HCT116 (cell line): ENCODE measurements at regions not wholly inside any gene's neighbourhood (a gene's known extent, or its start where the extent isn't known, plus 50 kb on each side); places are given as distances from the start of the nearest gene placed in this dataset.

Experiments
- ATAC-seq: fragments of 200-7000 bp; cut with Tn5 transposase; 2 replicates; pipeline ENCODE4 v1.9.1; 2020; ENCODE audit warnings: mild to moderate bottlenecking, moderate library complexity
- BruUV-seq: library from RNA; stranded (reverse); fragments of 400-500 nt; replicated peaks from 2 replicates; lab custom pipeline; 2021; lab: Mats Ljungman, UMichigan
- CTCF ChIA-PET: fragments of 300-600 bp; sonication (Branson Sonifier 250); formaldehyde crosslinking; loops from one replicate; lab custom pipeline; 2021; ENCODE audit warnings: antibody characterized with exemption; lab: Charles Lee
- POLR2A ChIA-PET: fragments of 300-600, 350-600 bp; sonication (Branson Sonifier 250); formaldehyde crosslinking; loops from one replicate; lab custom pipeline; 2021; ENCODE audit warnings: antibody characterized with exemption; lab: Charles Lee
- RAD21 ChIA-PET, 2 experiments: fragments of 300-600 bp; sonication (Branson Sonifier 250); formaldehyde crosslinking; loops; one replicate each; lab custom pipeline; 2023; ENCODE audit warnings: low total read pairs in 2 of 2; ENCODE audit not compliant: uncharacterized antibody in 2 of 2, unreplicated experiment in 2 of 2, low non-redundant PET in 1 of 2; lab: Charles Lee
- DNase-seq: peaks from one replicate; pipeline ENCODE4 v3.0.0-alpha.2; 2010; ENCODE audit warnings: low read depth, low spot score
- H2AFZ ChIP-seq: fragments of 200-600 bp; shearing (Covaris generic), sonication (generic); 2 replicates; pipeline ENCODE4 v1.6.1; 2017; ENCODE audit warnings: low read depth, mixed run types, mixed read lengths, antibody characterized with exemption, low read length; ENCODE audit not compliant: poor library complexity, severe bottlenecking
- H3K27ac ChIP-seq: 2 replicates; pipeline ENCODE4 v1.5.1; 2012; ENCODE audit warnings: low read depth, low read length
- H3K27me3 ChIP-seq: fragments of 200-600 bp; sonication (generic); 2 replicates; pipeline ENCODE4 v1.6.1; 2016; ENCODE audit warnings: mixed run types, low read length, mixed read lengths; ENCODE audit not compliant: insufficient read depth
- H3K36me3 ChIP-seq, 2 experiments: fragments of 200-500 bp in 1 of 2; fragments of 200-600 bp in 1 of 2; sonication (Bioruptor generic) in 1 of 2; sonication (generic) in 1 of 2; 2 replicates each; pipeline versions ENCODE4 v1.5.1 to v1.6.1; 2014 to 2016; ENCODE audit warnings: low read length in 2 of 2, inconsistent platforms in 1 of 2, mixed read lengths in 1 of 2, mixed run types in 1 of 2; ENCODE audit not compliant: insufficient read depth in 2 of 2, control insufficient read depth in 1 of 2
- H3K4me1 ChIP-seq, 2 experiments: fragments of 200-600 bp in 1 of 2; sonication (generic) in 1 of 2; 2 replicates each; pipeline versions ENCODE4 v1.5.1 to v1.6.1; 2012 to 2017; ENCODE audit warnings: low read length in 2 of 2, inconsistent platforms in 1 of 2, mild to moderate bottlenecking in 1 of 2, mixed read lengths in 1 of 2, mixed run types in 1 of 2, moderate library complexity in 1 of 2; ENCODE audit not compliant: insufficient read depth in 2 of 2, control insufficient read depth in 1 of 2
- H3K4me2 ChIP-seq: fragments of 200-600 bp; sonication (generic); 2 replicates; pipeline ENCODE4 v1.6.1; 2017; ENCODE audit warnings: mixed run types, low read length, mixed read lengths
- H3K4me3 ChIP-seq, 2 experiments: fragments of 200-600 bp in 1 of 2; sonication (generic) in 1 of 2; replicated peaks in 1 of 2; 2 replicates each; pipeline ENCODE4 v1.5.1; 2011 to 2016; ENCODE audit warnings: low read length in 2 of 2, control low read depth in 1 of 2, low read depth in 1 of 2, mild to moderate bottlenecking in 1 of 2, mixed read lengths in 1 of 2, mixed run types in 1 of 2
- H3K79me2 ChIP-seq: fragments of 200-600 bp; sonication (generic); 2 replicates; pipeline ENCODE4 v1.6.1; 2017; ENCODE audit warnings: mild to moderate bottlenecking, mixed run types, low read length, moderate library complexity, mixed read lengths; ENCODE audit not compliant: insufficient read depth
- H3K9ac ChIP-seq: fragments of 200-600 bp; sonication (generic); 2 replicates; pipeline ENCODE4 v1.6.1; 2016; ENCODE audit warnings: low read length, mixed read lengths
- H3K9me2 ChIP-seq: fragments of 200-600 bp; sonication (generic), shearing (Covaris generic); 2 replicates; pipeline ENCODE4 v1.6.1; 2017; ENCODE audit warnings: mixed run types, mild to moderate bottlenecking, moderate library complexity; ENCODE audit not compliant: insufficient read depth
- H3K9me3 ChIP-seq, 2 experiments: fragments of 200-500 bp in 1 of 2; fragments of 200-600 bp in 1 of 2; sonication (Bioruptor generic) in 1 of 2; sonication (generic) in 1 of 2; 2 replicates each; pipeline ENCODE4 v1.6.1; 2014 to 2017; ENCODE audit warnings: low read length in 2 of 2, mixed read lengths in 2 of 2, inconsistent platforms in 1 of 2, low read depth in 1 of 2, mild to moderate bottlenecking in 1 of 2, mixed run types in 1 of 2, moderate library complexity in 1 of 2; ENCODE audit not compliant: control insufficient read depth in 1 of 2, insufficient read depth in 1 of 2
- H4K20me1 ChIP-seq: fragments of 200-600 bp; sonication (generic), shearing (Covaris generic); 2 replicates; pipeline ENCODE4 v1.6.1; 2017; ENCODE audit warnings: mixed run types, mild to moderate bottlenecking, moderate library complexity; ENCODE audit not compliant: insufficient read depth
- CEBPB ChIP-seq: IDR thresholded peaks from 2 replicates; pipeline ENCODE4 v1.6.1; 2012; ENCODE audit warnings: low read depth
- EGR1 ChIP-seq: IDR thresholded peaks from 2 replicates; pipeline ENCODE4 v1.6.1; 2012; ENCODE audit warnings: low read depth
- ELF1 ChIP-seq: IDR thresholded peaks from 2 replicates; pipeline ENCODE4 v1.6.1; 2012; ENCODE audit warnings: low read depth, borderline replicate concordance
- EZH2 ChIP-seq: fragments of 200-600 bp; sonication (generic); IDR thresholded peaks from 2 replicates; pipeline ENCODE4 v1.6.1; 2017; ENCODE audit warnings: antibody characterized with exemption, mixed run types
- EZH2phosphoT487 ChIP-seq: fragments of 200-600 bp; IDR thresholded peaks from 2 replicates; pipeline ENCODE4 v1.6.1; 2018; ENCODE audit warnings: antibody characterized with exemption, borderline replicate concordance
- FOSL1 ChIP-seq: IDR thresholded peaks from 2 replicates; pipeline ENCODE4 v1.6.1; 2012; ENCODE audit warnings: low read depth
- JUND ChIP-seq: IDR thresholded peaks from 2 replicates; pipeline ENCODE4 v1.6.1; 2012
- POLR2AphosphoS5 ChIP-seq: IDR thresholded peaks from 2 replicates; pipeline ENCODE4 v1.6.1; 2011; ENCODE audit warnings: mild to moderate bottlenecking, low read depth, low read length, moderate library complexity
- RAD21 ChIP-seq: IDR thresholded peaks from 2 replicates; pipeline ENCODE4 v1.6.1; 2012; ENCODE audit warnings: low read depth, mild to moderate bottlenecking
- SIN3A ChIP-seq: IDR thresholded peaks from 2 replicates; pipeline ENCODE4 v1.6.1; 2012; ENCODE audit warnings: low read depth
- SP1 ChIP-seq: IDR thresholded peaks from 2 replicates; pipeline ENCODE4 v1.6.1; 2012; ENCODE audit warnings: low read depth
- ZFX ChIP-seq: fragments of 450-650 bp; IDR thresholded peaks from 2 replicates; pipeline ENCODE4 v1.6.1; 2017
- ZNF274 ChIP-seq: fragments of 200-500 bp; sonication (Bioruptor generic); IDR thresholded peaks from 2 replicates; pipeline ENCODE4 v1.6.1; 2014; ENCODE audit warnings: mild to moderate bottlenecking, low read depth, low read length, inconsistent platforms
- intact Hi-C: fragments of 100-400 bp; cut with micrococcal nuclease; formaldehyde crosslinking; loops from 2 replicates; pipeline ENCODE4 v1.10.0; 2022
- TF ChIP-seq, protein P1 (sequence below): IDR thresholded peaks from 2 replicates; pipeline ENCODE4 v1.6.1; 2011; ENCODE audit warnings: mild to moderate bottlenecking, low read length, moderate library complexity; ENCODE audit not compliant: insufficient replicate concordance; ENCODE audit errors: extremely low read depth
- TF ChIP-seq, protein P2 (sequence below), 3 experiments: fragments of 200-600 bp in 1 of 3; sonication (generic) in 1 of 3; IDR thresholded peaks in 2 of 3; conservative IDR thresholded peaks in 1 of 3; 2 replicates each; pipeline ENCODE4 v1.5.1; 2012 to 2017; ENCODE audit warnings: low read depth in 2 of 3, low read length in 2 of 3, antibody characterized with exemption in 1 of 3, borderline replicate concordance in 1 of 3, control low read depth in 1 of 3, mild to moderate bottlenecking in 1 of 3, mixed read lengths in 1 of 3, mixed run types in 1 of 3, moderate library complexity in 1 of 3; ENCODE audit not compliant: insufficient read depth in 1 of 3
- TF ChIP-seq, protein P3 (sequence below): IDR thresholded peaks from 2 replicates; pipeline ENCODE4 v1.6.1; 2012

DNA sequence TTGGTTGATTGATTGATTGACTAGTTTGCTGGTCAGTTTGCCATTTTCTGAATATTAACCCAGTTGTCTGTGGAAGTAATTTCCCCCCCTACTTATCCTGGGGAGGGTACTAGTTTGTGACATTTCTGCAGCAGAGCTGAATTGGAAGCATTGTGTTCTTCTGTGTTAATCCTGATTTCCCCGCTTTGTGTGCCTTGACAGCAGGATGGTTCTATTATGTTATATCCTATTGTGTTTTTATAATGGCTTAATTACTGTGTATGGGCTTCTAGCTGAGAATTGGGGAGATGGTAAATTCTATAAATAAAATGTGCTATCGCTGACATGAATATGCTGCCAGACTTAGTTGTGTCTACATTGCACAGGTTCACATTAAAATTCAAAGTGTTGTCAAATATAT is 499.7 kb downstream of the COG6 start:
- intact Hi-C loops: no loop called here
- no peak for TF ChIP-seq ELF1
- TF ChIP-seq RAD21: no peak
- TF ChIP-seq, protein P1, sequence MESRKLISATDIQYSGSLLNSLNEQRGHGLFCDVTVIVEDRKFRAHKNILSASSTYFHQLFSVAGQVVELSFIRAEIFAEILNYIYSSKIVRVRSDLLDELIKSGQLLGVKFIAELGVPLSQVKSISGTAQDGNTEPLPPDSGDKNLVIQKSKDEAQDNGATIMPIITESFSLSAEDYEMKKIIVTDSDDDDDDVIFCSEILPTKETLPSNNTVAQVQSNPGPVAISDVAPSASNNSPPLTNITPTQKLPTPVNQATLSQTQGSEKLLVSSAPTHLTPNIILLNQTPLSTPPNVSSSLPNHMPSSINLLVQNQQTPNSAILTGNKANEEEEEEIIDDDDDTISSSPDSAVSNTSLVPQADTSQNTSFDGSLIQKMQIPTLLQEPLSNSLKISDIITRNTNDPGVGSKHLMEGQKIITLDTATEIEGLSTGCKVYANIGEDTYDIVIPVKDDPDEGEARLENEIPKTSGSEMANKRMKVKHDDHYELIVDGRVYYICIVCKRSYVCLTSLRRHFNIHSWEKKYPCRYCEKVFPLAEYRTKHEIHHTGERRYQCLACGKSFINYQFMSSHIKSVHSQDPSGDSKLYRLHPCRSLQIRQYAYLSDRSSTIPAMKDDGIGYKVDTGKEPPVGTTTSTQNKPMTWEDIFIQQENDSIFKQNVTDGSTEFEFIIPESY: no peak
- no peak for TF ChIP-seq JUND
- no peak for TF ChIP-seq SP1
- TF ChIP-seq, protein P2, sequence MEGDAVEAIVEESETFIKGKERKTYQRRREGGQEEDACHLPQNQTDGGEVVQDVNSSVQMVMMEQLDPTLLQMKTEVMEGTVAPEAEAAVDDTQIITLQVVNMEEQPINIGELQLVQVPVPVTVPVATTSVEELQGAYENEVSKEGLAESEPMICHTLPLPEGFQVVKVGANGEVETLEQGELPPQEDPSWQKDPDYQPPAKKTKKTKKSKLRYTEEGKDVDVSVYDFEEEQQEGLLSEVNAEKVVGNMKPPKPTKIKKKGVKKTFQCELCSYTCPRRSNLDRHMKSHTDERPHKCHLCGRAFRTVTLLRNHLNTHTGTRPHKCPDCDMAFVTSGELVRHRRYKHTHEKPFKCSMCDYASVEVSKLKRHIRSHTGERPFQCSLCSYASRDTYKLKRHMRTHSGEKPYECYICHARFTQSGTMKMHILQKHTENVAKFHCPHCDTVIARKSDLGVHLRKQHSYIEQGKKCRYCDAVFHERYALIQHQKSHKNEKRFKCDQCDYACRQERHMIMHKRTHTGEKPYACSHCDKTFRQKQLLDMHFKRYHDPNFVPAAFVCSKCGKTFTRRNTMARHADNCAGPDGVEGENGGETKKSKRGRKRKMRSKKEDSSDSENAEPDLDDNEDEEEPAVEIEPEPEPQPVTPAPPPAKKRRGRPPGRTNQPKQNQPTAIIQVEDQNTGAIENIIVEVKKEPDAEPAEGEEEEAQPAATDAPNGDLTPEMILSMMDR (IDR thresholded peaks at IDR 0.05 in 2 of 3, conservative IDR thresholded peaks at IDR 0.05 in 1 of 3; ENCODE audit: borderline replicate concordance in 1 of 3, insufficient read depth in 1 of 3, low read depth in 2 of 3, low read length in 2 of 3): no peak
- no peak for TF ChIP-seq SIN3A
- no peak for TF ChIP-seq EGR1
- no peak for TF ChIP-seq FOSL1
- no peak for TF ChIP-seq EZH2
- no peak for TF ChIP-seq ZFX
- TF ChIP-seq ZNF274: no peak
- TF ChIP-seq CEBPB: no peak
- TF ChIP-seq POLR2AphosphoS5: no peak
- TF ChIP-seq, protein P3, sequence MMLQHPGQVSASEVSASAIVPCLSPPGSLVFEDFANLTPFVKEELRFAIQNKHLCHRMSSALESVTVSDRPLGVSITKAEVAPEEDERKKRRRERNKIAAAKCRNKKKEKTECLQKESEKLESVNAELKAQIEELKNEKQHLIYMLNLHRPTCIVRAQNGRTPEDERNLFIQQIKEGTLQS: no peak
- TF ChIP-seq EZH2phosphoT487: no peak

More for the DNA sequence above, 499.7 kb downstream of the COG6 start:
- Histone ChIP-seq H3K4me2 (no peak overlapping the region), H4K20me1 (no peaks in the 10 kb centered on the region), H2AFZ (no peak overlapping the region), H3K79me2 (no peaks in the 10 kb centered on the region), H3K9me2 (no peaks in the 10 kb centered on the region), H3K4me1 (peaks cover 2 to 14% of the 10 kb centered on the region in 2 experiments; a peak in 3 of 4 replicates), H3K9me3 (no peaks in the 10 kb centered on the region), H3K9ac (no peak overlapping the region), H3K27ac (no peak overlapping the region), H3K4me3 (no peak overlapping the region), H3K36me3 (no peaks in the 10 kb centered on the region), H3K27me3 (no peaks in the 10 kb centered on the region)
- no peak for DNase-seq
- ChIA-PET POLR2A (no interaction called here), CTCF (no interaction called here), RAD21 (no interaction called here)
- ATAC-seq: no peak
- no TSS peak for BruUV-seq
